ENCODE measurements at regions not wholly inside any gene's neighbourhood (a gene's known extent, or its start where the extent isn't known, plus 50 kb on each side); places are given as distances from the start of the nearest gene placed in this dataset.
"Not testable (repeated sequence)": the region's sequence is repeated elsewhere in the genome, so short reads cannot be mapped to it uniquely, and the experiment has no call there.

DNA sequence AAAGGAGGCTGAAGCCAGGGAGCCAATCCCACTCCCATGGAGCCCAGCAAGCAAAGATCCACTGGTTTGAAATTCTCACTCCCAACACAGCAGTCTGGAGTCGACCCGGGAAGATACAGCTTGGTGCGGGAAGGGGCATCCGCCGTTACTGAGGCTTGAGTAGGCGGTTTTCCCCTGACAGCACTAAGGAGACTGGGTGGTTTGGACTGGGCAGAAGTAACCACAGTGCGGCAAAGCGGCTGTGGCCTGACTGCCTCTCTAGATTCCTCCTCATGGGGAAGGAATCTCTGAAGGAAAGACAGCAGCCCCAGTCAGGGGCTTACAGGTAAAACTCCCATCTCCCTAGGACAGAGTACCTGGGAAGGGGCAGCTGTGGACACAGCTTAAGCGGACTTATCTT lies 261.6 kb upstream of the KYNU start:
- FAIRE-seq: no peak

DNA sequence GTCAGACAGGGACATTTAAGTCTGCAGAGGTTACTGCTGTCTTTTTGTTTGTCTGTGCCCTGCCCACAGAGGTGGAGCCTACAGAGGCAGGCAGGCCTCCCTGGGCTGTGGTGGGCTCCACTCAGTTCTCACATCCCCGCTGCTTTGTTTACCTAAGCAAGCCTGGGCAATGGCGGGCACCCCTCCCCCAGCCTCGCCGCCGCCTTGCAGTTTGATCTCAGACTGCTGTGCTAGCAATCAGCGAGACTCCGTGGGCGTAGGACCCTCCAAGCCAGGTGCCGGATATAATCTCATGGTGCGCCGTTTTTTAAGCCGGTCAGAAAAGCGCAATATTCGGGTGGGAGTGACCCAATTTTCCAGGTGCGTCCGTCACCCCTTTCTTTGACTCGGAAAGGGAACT lies 264.3 kb upstream of the KYNU start:
- FAIRE-seq: not testable (repeated sequence)

GRCh38 chr2:142605421-142605820 lies 272.0 kb upstream of the KYNU start:
- no peak for FAIRE-seq

- FAIRE-seq: peak; percentile 46
These were observed 273.7 kb upstream of the KYNU start for GRCh38 chr2:142603759-142604158.

- FAIRE-seq: no peak
These were observed 275.0 kb upstream of the KYNU start for GRCh38 chr2:142602418-142602989.

DNA sequence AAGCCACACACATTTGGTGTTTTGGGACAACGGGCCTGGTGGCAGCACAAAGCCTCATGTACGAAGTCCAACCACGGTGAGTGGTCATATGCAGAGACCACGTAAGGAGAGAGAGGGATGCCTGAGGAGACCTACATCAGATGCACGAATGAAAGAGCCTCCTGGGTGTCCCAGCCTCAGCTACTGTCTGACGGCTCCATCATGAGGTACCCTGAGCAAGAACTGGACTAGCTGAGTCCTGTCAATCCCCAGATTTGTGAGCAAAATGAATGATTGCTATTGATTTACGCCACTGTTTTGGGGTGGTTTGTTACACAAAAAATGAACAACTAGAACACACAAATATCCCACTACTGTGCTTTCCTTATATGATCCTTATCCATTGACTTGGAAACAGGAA lies 275.7 kb upstream of the KYNU start:
- FAIRE-seq: no peak

DNA sequence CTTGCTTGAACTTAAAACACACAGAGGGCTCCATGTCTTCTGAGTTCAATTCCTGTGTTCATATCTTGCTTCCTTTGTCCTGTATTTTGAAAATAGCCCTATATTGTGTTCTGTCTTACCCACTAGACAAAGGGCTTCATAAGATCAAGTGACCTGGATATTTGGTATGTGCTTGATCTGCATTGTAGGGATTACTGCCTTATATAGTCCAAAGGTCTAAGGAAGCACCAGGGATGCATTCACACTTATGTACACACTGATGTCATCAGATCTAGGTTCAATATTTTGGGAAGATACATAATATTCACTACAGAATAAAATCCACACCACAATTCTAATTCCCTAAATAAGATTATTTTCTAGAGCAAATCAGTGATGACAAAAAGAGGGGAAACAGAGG lies 278.0 kb upstream of the KYNU start:
- FAIRE-seq: no peak

DNA sequence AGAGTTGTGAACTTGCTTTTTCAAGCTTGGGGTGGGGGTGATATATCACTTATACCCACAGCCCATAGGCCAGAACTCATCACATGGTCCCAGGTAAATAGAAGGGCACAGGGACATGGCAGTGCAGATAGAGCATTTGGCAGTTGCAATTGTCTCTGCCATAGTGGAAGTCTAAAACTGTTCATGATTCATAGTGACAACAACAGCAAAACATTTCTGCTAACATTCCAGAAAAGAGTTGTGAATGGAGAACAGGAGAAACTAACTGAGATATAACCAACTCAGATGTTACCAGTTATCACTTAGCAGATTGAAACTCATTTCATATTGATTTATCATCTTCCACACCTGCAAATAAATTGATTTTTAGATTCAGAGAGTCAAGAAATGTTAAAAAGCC lies 278.6 kb upstream of the KYNU start:
- no peak for FAIRE-seq

DNA sequence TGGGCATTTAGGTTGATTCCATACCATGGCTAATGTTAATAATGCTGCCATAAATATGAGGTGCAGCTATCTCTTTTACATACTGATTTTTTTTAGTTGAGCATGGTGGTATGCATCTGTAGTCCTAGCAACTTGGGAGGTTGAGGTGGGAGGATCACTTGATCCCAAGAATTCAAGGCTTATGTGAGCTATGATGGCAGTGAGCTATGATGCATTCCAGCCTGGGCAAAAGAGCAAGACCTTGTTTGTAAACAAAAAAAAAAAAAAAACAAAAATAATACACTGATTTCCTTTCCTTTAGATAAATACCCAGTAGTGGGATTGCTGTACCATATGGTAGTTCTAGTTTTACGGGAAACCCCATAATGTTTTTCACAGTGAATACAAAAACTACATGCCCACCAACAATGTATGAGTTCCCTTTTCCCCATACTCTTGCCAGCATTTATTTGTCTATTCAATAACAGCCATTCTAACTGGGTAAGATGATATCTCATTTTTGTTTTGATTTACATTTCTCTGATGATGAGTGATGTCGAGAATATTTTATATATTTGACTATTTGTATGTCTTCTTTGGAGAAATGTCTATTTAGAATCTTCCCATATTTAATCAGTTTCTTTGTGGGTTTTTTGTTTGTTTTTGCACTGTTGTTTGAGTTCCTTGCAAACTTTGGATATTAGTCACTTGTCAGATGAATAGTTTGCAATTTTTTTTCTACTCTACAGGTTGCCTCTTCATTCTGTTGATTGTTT lies 281.0 kb upstream of the KYNU start:
- FAIRE-seq: no peak

GRCh38 chr2:142594935-142595334 lies 282.5 kb upstream of the KYNU start:
- no peak for FAIRE-seq

GRCh38 chr2:142592171-142592570 lies 285.3 kb upstream of the KYNU start:
- FAIRE-seq: no peak

- no peak for FAIRE-seq
These were observed 286.0 kb upstream of the KYNU start for GRCh38 chr2:142591420-142591819.

GRCh38 chr2:142588269-142588668 lies 289.2 kb upstream of the KYNU start:
- no peak for FAIRE-seq

DNA sequence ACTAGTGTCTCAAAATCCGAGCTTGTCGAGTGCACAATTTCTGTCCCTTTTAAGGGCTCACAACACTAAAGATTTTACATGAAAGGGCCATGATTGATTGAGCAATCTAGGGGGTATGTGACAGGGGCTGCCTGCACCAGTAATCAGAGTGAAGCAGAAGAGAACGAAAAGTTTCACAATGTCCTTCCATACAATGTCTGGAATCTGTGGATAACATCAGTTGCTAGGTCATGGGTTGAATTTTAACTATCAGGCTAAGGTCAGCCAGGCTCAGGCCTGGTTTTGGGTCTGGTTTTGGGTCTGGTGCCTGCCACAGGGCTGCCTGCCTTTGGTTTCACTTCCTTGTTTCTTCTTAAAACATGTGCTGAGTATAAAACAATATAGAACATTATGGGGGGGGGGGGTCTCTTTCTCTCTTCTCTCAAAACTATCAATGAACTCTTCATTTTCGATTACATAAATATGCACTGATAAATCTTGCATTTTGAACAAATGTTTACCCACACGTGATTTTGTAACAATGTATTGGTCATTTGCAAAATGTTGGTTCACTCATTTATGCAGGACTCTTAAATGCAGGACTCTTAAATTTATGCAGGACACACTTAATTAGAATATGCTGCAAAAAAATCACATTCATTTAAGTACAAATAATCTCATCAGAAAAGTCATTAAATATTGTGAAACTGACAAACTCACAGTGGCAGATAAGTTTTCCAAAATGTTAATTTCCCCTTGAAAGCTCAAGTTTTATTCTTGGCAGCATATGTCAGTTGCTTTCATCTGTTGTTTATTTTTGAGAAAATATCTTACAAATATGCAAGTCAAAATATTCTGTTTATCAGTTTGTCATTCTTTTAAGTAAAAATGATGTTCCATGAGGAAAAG lies 290.5 kb upstream of the KYNU start:
- FAIRE-seq: no peak

- no peak for FAIRE-seq
These were observed 291.7 kb upstream of the KYNU start for GRCh38 chr2:142585785-142586184.

- FAIRE-seq: peak; percentile 69
These were observed 295.1 kb upstream of the KYNU start for GRCh38 chr2:142582317-142582716.

DNA sequence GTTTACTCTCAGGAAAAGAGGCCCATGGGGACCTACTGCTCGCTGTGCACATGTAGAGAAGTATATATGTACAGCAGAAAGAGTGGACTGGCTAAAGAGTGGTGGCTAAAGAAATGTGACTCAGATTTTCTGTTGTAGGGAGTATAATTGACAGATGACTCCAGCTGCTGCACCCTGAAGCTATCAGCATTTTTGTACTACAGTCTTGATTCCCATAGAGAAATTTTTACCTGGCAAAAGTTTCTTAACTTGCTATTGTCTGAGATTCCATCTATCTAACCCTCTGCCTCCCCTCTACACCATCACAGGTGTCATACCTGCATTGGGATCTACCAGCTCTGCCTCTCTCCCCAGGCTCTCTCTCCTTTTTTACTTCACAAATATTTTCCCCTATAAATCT lies 296.0 kb upstream of the KYNU start:
- no peak for FAIRE-seq

DNA sequence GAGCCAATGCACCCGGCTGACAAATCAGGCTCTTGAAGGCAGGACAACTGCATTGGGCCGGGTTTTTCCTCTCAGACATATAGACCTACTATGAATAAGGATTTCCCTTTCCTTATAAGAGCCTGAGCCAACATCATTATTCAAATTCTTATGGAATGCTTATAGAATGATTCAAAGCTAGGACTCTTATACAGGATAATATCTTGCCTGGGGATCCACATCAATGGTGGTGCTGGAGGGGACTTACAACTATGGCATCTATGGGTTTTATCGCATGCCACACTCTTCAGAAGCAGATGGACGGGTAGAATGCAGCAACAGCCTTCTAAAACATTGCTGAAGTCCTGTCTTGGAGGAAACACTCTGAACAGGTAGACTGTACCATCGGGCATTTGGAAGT lies 296.8 kb upstream of the KYNU start:
- no peak for FAIRE-seq

DNA sequence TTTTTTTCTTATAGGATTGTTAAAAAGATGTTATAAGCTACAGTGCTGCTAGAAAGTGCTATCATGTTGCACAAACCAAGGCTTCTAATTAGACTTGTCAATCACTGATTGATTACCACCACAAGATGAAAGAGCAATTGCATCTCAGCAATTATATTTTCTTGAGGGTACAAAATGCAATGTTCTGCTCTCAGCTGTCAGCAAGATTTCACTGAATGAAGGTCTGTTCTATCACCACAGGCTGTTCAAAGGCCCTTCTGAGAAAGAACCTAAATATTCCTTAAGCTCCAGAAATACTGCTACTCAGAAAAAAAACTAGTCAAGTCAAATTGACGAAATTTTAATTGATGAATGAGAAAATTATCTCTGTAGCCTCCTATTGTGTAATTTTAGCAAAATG lies 301.9 kb upstream of the KYNU start:
- no peak for FAIRE-seq

- no peak for FAIRE-seq
These were observed 303.1 kb upstream of the KYNU start for GRCh38 chr2:142574388-142574787.

DNA sequence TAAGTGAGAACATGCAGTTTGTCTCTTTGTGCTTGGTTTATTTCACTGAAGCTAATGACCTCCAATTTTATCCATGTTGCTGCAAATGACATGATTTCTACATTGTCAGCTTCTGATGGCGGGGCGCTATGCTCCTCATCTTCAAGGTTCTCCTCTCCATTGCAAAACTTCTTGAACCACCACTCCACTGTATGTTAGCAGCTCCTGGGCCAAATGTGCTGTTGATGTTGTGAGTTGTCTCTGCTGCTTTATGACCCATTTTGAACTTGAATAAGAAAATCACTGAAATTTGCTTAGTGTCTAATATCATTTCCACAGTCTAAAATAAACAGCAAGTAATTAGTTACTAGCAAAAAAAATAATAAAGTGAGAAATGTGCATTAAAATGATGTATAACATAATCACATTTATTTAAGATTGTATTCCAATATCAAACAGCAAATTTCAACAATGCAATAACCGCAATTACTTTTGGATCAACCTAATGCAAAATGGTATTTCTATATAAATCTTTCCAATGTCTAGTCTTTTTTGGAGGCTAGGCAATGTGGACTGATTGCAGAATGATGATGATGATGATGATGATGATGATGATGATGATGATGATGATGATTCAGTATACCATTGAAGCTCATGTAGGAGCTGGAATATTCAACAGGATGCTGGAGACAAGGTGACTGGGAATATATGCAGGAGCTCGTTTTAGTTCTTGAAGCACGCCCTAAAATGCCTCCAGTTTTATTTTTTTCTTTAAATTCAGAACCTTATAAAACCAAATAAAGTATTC lies 304.9 kb upstream of the KYNU start:
- FAIRE-seq: no peak

- no peak for FAIRE-seq
These were observed 305.5 kb upstream of the KYNU start for GRCh38 chr2:142571934-142572333.

DNA sequence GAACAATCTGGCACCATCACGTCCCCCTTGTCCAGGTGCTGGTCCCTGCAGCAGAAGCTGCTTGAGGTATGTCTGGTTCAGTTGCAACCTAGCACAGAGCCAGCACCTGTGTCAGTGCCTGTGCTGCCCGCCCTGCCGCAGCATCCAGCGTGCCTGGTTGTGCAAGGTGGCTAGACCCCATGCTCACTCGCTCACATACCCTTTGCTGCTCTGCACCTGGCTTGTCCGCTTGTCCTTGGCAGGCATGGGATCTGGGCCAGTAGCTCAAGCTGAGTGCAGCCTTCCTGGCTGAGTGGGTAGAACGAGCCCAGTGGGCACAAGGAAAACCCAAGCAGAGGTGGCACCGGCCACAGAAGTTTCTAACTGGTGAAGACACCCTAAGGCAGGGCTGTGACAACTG lies 314.6 kb upstream of the KYNU start:
- FAIRE-seq: no peak

Data from TTC549 (cell line).